HepG2 (cell line): ENCODE measurements at regions not wholly inside any gene's neighbourhood (a gene's known extent, or its start where the extent isn't known, plus 50 kb on each side); places are given as distances from the start of the nearest gene placed in this dataset.

Source experiments
- ASH2L ChIP-seq: fragments of 300-600, 200-600 bp; sonication (generic); IDR thresholded peaks from 2 replicates; pipeline ENCODE4 v1.7.0; 2017; ENCODE audit warnings: low read depth, mild to moderate bottlenecking, moderate library complexity, mixed read lengths, low read length; ENCODE audit not compliant: insufficient read length
- MATR3 ChIP-seq: sonication (generic); formaldehyde crosslinking; IDR thresholded peaks from 2 replicates; pipeline ENCODE4 v1.4.0; 2020; ENCODE audit warnings: missing genetic modification reagents
- MXD4 ChIP-seq: IDR thresholded peaks from 2 replicates; pipeline ENCODE4 v1.6.1; 2016; ENCODE audit warnings: mild to moderate bottlenecking, missing biosample characterization, missing genetic modification reagents
- RAD51 ChIP-seq: fragments of 450-650 bp; IDR thresholded peaks from 2 replicates; pipeline ENCODE4 v1.6.1; 2016; ENCODE audit warnings: borderline replicate concordance
- TBP ChIP-seq: sonication (generic); formaldehyde crosslinking; IDR thresholded peaks from 2 replicates; pipeline ENCODE4 v1.5.0; 2020; ENCODE audit warnings: missing genetic modification reagents
- TRIM24 ChIP-seq: sonication (generic); formaldehyde crosslinking; IDR thresholded peaks from 2 replicates; pipeline ENCODE4 v1.8.0; 2022; ENCODE audit warnings: mild to moderate bottlenecking, missing genetic modification reagents
- ZBTB21 ChIP-seq: sonication (generic); formaldehyde crosslinking; IDR thresholded peaks from 2 replicates; pipeline ENCODE4 v1.4.0; 2020; ENCODE audit warnings: missing genetic modification reagents

DNA sequence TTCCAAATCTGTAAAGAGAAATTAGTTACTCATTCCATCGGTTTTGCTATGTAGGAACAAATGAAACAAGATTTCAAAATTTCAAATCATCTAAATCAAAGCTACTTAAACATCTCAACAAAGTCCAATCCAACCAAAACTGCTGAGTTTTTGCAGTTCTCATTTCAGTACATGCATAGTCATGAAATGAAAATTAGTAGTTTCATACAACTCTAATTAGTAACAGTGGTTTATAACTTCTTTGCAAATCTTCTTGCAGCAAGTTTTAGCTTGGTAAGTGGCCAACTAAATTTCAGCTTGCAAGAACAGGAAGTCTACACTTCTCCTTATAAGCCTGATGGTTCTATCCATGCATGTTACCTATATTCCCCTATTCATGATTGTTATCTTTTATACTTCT, 75.6 kb downstream of the SPRY2 start:
- TF ChIP-seq TBP (CRISPR knock-in tag) (no peak), RAD51 (no peak), ZBTB21 (CRISPR knock-in tag) (no peak), MXD4 (no peak), MATR3 (CRISPR knock-in tag) (no peak), TRIM24 (CRISPR knock-in tag) (no peak), ASH2L (no peak)
